Activated CD8-positive, alpha-beta T cell treated with anti-CD3 and anti-CD28 coated beads for 36 hours (primary cell): ENCODE measurements at regions not wholly inside any gene's neighbourhood (a gene's known extent, or its start where the extent isn't known, plus 50 kb on each side); places are given as distances from the start of the nearest gene placed in this dataset.

Source experiments
- ATAC-seq: fragments of 200-7000 bp; cut with Tn5 transposase; one replicate; pipeline ENCODE4 v1.10.0; 2021; ENCODE audit warnings: mild to moderate bottlenecking, moderate library complexity
- CTCF ChIA-PET: fragments of 350-600 bp; sonication (Branson Sonifier 250); formaldehyde crosslinking; loops from one replicate; lab custom pipeline; 2021; ENCODE audit warnings: antibody characterized with exemption; lab: Charles Lee
- POLR2A ChIA-PET: fragments of 350-600 bp; sonication (Branson Sonifier 250); formaldehyde crosslinking; loops from one replicate; lab custom pipeline; 2021; ENCODE audit warnings: antibody characterized with exemption; lab: Charles Lee
- DNase-seq: peaks from one replicate; pipeline ENCODE4 v3.0.0-alpha.2; 2020
- H3K27ac Mint-ChIP-seq: one replicate; pipeline ENCODE4 v1.8.0; 2021; ENCODE audit warnings: mild to moderate bottlenecking, mixed read lengths
- H3K27me3 Mint-ChIP-seq: one replicate; pipeline ENCODE4 v1.8.0; 2021; ENCODE audit warnings: mixed read lengths
- H3K36me3 Mint-ChIP-seq: one replicate; pipeline ENCODE4 v1.8.0; 2021; ENCODE audit warnings: low read depth, mixed read lengths
- H3K4me1 Mint-ChIP-seq: one replicate; pipeline ENCODE4 v1.8.0; 2021; ENCODE audit warnings: low read depth, mixed read lengths
- H3K4me3 Mint-ChIP-seq: one replicate; pipeline ENCODE4 v1.8.0; 2021; ENCODE audit warnings: mild to moderate bottlenecking, moderate library complexity, mixed read lengths
- H3K9me3 Mint-ChIP-seq: one replicate; pipeline ENCODE4 v1.8.0; 2021; ENCODE audit warnings: mixed read lengths
- intact Hi-C: fragments of 100-400 bp; cut with micrococcal nuclease; formaldehyde crosslinking; loops from one replicate; pipeline ENCODE4 v1.10.0; 2022
- TF ChIP-seq, protein P1 (sequence below): fragments of 200-600 bp; IDR thresholded peaks from one replicate; pipeline ENCODE4 v1.8.0; 2022; ENCODE audit warnings: antibody characterized with exemption, mild to moderate bottlenecking

DNA sequence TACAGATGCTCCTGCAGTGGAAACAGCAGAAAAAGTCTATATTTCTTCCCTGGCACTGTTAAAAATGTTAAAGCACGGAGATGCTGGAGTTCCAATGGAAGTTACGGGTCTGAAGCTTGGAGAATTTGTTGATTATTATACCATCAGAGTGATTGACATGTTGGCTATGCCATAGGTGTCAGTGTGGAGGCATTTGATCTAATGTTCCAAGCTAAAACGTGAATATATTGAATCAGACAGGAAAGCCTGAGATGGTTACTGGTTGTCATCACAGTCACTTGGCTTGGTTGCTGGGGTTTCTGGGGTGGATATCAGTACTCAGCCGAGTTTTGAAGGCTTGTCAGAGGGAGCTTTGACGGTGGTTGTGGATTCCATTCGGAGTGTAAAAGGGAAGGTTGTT is 262.9 kb upstream of the CNTNAP5 start:
- ATAC-seq (no peak), DNase-seq (no peak)
- TF ChIP-seq, protein P1, sequence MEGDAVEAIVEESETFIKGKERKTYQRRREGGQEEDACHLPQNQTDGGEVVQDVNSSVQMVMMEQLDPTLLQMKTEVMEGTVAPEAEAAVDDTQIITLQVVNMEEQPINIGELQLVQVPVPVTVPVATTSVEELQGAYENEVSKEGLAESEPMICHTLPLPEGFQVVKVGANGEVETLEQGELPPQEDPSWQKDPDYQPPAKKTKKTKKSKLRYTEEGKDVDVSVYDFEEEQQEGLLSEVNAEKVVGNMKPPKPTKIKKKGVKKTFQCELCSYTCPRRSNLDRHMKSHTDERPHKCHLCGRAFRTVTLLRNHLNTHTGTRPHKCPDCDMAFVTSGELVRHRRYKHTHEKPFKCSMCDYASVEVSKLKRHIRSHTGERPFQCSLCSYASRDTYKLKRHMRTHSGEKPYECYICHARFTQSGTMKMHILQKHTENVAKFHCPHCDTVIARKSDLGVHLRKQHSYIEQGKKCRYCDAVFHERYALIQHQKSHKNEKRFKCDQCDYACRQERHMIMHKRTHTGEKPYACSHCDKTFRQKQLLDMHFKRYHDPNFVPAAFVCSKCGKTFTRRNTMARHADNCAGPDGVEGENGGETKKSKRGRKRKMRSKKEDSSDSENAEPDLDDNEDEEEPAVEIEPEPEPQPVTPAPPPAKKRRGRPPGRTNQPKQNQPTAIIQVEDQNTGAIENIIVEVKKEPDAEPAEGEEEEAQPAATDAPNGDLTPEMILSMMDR, result no peak
- no peaks in the 10 kb centered on the region for H3K4me1 Mint-ChIP-seq
- no peaks in the 10 kb centered on the region for H3K36me3 Mint-ChIP-seq
- H3K9me3 Mint-ChIP-seq, result peaks cover 12% of the 10 kb centered on the region
- CTCF ChIA-PET, result no interaction called here
- intact Hi-C loops, result no loop called here
- no peaks in the 10 kb centered on the region for H3K27me3 Mint-ChIP-seq
- POLR2A ChIA-PET, result no interaction called here
- no peak overlapping the region for H3K4me3 Mint-ChIP-seq
- no peak overlapping the region for H3K27ac Mint-ChIP-seq

DNA sequence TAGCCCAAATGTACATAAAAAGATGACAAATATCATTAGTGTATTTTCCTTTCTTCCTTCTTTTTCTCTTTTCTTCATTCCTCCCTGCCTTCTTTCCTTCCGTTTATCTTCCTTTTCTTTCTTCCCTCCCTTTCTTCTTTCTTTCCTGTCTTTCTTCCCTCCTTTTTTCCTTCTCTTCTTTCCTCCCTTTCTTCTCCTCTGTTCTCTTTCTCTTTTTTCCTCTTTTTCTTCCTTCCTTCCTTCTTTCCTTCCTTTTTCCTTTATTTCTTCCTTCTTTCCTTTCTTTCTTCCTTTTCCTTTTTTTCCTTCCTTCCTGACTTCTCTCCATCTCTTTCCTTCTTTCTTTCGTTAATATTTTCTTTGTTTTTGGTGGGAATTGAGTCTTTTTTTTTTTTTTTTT is 256.9 kb upstream of the CNTNAP5 start:
- POLR2A ChIA-PET, result no interaction called here
- intact Hi-C loops, result no loop called here
- ATAC-seq (no peak), DNase-seq (no peak)
- Mint-ChIP-seq H3K4me3 (no peak overlapping the region), H3K4me1 (no peaks in the 10 kb centered on the region), H3K27ac (no peak overlapping the region), H3K36me3 (no peaks in the 10 kb centered on the region), H3K9me3 (peaks cover 3% of the 10 kb centered on the region), H3K27me3 (no peaks in the 10 kb centered on the region)
- CTCF ChIA-PET, result no interaction called here
- TF ChIP-seq, protein P1, result no peak

DNA sequence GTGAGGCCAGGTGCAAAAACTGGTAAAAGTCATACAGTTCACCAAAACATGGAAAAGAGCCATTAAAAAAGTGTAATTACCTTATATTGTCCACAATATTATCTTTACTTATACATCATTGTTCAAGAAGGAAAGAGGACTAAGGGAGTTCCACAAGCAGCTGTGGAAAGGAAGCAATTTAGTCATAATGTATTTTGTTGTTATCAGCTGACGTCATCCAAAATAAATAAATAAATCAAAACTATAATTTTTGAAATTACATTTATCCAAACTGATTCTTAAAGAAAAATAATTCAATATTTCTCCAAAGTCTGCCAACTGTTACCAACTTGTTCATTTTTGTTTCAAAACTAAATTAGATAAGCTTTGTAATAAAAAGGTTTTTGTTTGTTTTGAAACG is 256.1 kb upstream of the CNTNAP5 start:
- DNase-seq (no peak), ATAC-seq (no peak)
- TF ChIP-seq, protein P1, result no peak
- no peak overlapping the region for H3K27ac Mint-ChIP-seq
- no peaks in the 10 kb centered on the region for H3K36me3 Mint-ChIP-seq
- H3K9me3 Mint-ChIP-seq, result peaks cover 3% of the 10 kb centered on the region
- H3K4me1 Mint-ChIP-seq, result no peaks in the 10 kb centered on the region
- H3K4me3 Mint-ChIP-seq, result no peak overlapping the region
- intact Hi-C loops, result no loop called here
- H3K27me3 Mint-ChIP-seq, result no peaks in the 10 kb centered on the region
- ChIA-PET POLR2A (no interaction called here), CTCF (no interaction called here)

DNA sequence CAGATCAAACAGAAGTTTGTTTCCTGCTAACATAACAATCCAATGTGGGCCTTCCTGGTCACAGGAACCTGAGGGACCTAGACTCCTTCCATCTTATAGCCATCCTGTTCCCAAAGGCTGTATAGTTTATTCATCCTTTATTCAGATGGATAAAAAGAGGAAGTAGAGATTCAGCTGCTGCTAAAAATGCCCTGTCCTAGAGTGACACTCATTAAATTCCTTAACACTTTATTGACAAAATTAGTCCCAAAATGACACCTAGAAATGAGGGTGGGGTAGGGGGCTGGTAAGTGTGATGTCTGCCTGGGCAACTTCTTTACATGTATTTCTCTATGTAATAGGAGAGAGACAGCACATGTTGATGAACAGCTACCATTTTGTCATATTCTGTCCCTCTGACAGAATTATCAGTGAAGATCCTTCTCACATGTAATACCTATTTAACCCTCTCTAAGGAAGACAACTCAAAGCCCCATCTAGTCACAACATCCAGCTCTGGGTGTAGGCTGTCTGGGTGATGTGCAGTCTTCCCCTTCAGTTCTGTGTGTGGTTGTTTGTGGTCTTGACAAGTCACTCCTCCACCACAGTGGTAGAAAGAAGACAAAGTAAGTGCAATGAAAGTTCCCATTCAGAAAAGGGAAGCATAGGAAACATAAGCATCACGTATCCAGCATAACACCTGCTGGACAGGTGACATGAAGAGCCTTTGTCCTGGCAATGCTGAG is 253.9 kb upstream of the CNTNAP5 start:
- intact Hi-C loops, result no loop called here
- Mint-ChIP-seq H3K9me3 (peaks cover 4% of the 10 kb centered on the region), H3K4me1 (no peaks in the 10 kb centered on the region), H3K4me3 (no peak overlapping the region), H3K27ac (no peak overlapping the region), H3K27me3 (no peaks in the 10 kb centered on the region), H3K36me3 (no peaks in the 10 kb centered on the region)
- ChIA-PET CTCF (no interaction called here), POLR2A (no interaction called here)
- no peak for ATAC-seq
- DNase-seq, result no peak
- TF ChIP-seq, protein P1, result no peak

DNA sequence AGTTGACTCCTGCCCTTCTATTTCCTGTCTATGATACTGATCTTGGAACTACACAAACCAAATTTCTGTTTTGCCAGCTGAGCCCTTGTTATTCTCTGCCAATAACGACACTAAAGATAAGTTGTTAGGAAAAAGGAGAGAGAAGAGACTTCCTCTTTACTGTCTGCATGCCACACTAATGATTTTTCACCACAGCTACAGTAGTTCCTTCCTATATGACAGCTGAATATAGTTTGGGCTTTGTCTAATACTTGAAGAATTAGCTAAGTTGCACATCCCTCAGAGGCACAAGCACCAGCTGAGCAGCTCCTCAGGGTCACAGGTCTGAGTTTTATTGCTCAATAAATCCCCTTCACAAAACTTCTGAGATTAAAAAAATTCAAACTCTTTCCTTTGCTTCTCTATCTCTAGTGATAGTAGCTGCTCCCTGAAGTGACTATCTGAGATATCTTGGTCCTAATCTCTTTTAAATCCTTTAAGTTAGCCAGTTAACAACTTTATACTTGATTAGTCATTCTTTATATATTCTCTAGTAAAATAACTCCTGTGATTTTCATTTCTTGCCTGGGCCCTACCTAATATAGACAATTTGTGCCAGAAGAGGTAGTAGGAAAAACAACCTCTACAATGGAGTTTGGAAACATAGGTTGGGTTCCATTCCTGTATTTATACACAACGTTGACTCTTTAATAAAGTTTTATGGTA is 253.0 kb upstream of the CNTNAP5 start:
- TF ChIP-seq, protein P1, result no peak
- H3K4me1 Mint-ChIP-seq, result no peaks in the 10 kb centered on the region
- ATAC-seq, result no peak
- intact Hi-C loops, result no loop called here
- no peak for DNase-seq
- H3K36me3 Mint-ChIP-seq, result no peaks in the 10 kb centered on the region
- ChIA-PET CTCF (no interaction called here), POLR2A (no interaction called here)
- H3K27me3 Mint-ChIP-seq, result no peaks in the 10 kb centered on the region
- H3K27ac Mint-ChIP-seq, result no peak overlapping the region
- H3K9me3 Mint-ChIP-seq, result peaks cover 4% of the 10 kb centered on the region
- H3K4me3 Mint-ChIP-seq, result no peak overlapping the region
